Lower leg skin (tissue), 3 donors: ENCODE measurements at regions not wholly inside any gene's neighbourhood (a gene's known extent, or its start where the extent isn't known, plus 50 kb on each side); places are given as distances from the start of the nearest gene placed in this dataset.

Experiments used
- CTCF ChIP-seq, 3 donors: fragments of 450-650 bp; IDR thresholded peaks; one replicate each; pipeline ENCODE4 v1.5.1; 2016; ENCODE audit warnings: antibody characterized with exemption in 3 of 3, mild to moderate bottlenecking in 3 of 3, moderate library complexity in 2 of 3
- POLR2A ChIP-seq, 2 donors: fragments of 450-650 bp; IDR thresholded peaks; one replicate each; pipeline ENCODE4 v1.6.1; 2016 to 2017; ENCODE audit warnings: antibody characterized with exemption in 2 of 2, mild to moderate bottlenecking in 1 of 2, moderate library complexity in 1 of 2

GRCh38 chr6:141833001-141833655 lies 299.6 kb upstream of the GJE1 start:
- no peak for TF ChIP-seq CTCF (IDR thresholded peaks at IDR 0.05)
- TF ChIP-seq POLR2A (IDR thresholded peaks at IDR 0.05), result no peak
